H1 (cell line): ENCODE measurements at regions not wholly inside any gene's neighbourhood (a gene's known extent, or its start where the extent isn't known, plus 50 kb on each side); places are given as distances from the start of the nearest gene placed in this dataset.

Source experiments
- CBX8 ChIP-seq: fragments of 300-800, 300-1000 bp; sonication (generic); IDR thresholded peaks from 2 replicates; pipeline ENCODE4 v1.7.1; 2016; ENCODE audit warnings: low read depth, low read length, borderline replicate concordance
- CHD1 ChIP-seq: IDR thresholded peaks from 2 replicates; pipeline ENCODE4 v1.6.1; 2012; ENCODE audit warnings: low read depth, low read length, improper control_type of control experiment
- CTBP2 ChIP-seq: IDR thresholded peaks from 2 replicates; pipeline ENCODE4 v1.7.0; 2011; ENCODE audit warnings: borderline replicate concordance, mild to moderate bottlenecking, moderate library complexity, mixed read lengths, low read length; ENCODE audit not compliant: insufficient read depth, insufficient read length
- HDAC2 ChIP-seq, 2 experiments: fragments of 300-600 bp in 1 of 2; sonication (generic) in 1 of 2; IDR thresholded peaks; 2 replicates each; pipeline ENCODE4 v1.6.1; 2011 to 2012; ENCODE audit warnings: low read depth in 2 of 2, low read length in 2 of 2, mild to moderate bottlenecking in 2 of 2, moderate library complexity in 2 of 2, borderline replicate concordance in 1 of 2, inconsistent platforms in 1 of 2
- JUN ChIP-seq: IDR thresholded peaks from 2 replicates; pipeline ENCODE4 v1.6.1; 2011; ENCODE audit warnings: low read depth, mild to moderate bottlenecking, improper control_type of control experiment, low read length
- MAFK ChIP-seq: IDR thresholded peaks from 2 replicates; pipeline ENCODE4 v1.6.1; 2012; ENCODE audit warnings: low read depth, mild to moderate bottlenecking, improper control_type of control experiment, low read length
- NRF1 ChIP-seq: IDR thresholded peaks from 2 replicates; pipeline ENCODE4 v1.6.1; 2011; ENCODE audit warnings: mild to moderate bottlenecking, low read depth, low read length, improper control_type of control experiment
- POLR2A ChIP-seq, 2 experiments: IDR thresholded peaks; 1 replicate in 1 of 2; 2 replicates in 1 of 2; pipeline ENCODE4 v1.6.1; 2011; ENCODE audit warnings: low read depth in 2 of 2, low read length in 2 of 2, mild to moderate bottlenecking in 2 of 2; ENCODE audit errors: control extremely low read depth in 1 of 2
- POU5F1 ChIP-seq: IDR thresholded peaks from 2 replicates; pipeline ENCODE4 v1.6.1; 2011; ENCODE audit warnings: low read depth, mild to moderate bottlenecking, low read length, moderate library complexity
- RAD21 ChIP-seq, 2 experiments: IDR thresholded peaks in 1 of 2; conservative IDR thresholded peaks in 1 of 2; 2 replicates each; pipeline ENCODE4 v1.6.1; 2011; ENCODE audit warnings: low read depth in 2 of 2, low read length in 2 of 2, improper control_type of control experiment in 1 of 2, inconsistent platforms in 1 of 2, mild to moderate bottlenecking in 1 of 2, moderate library complexity in 1 of 2
- RNF2 ChIP-seq: fragments of 200-900, 300-1000 bp; sonication (generic); IDR thresholded peaks from 2 replicates; pipeline ENCODE4 v1.7.1; 2016; ENCODE audit warnings: borderline replicate concordance, low read depth, mild to moderate bottlenecking, antibody characterized with exemption, low read length; ENCODE audit not compliant: poor library complexity, severe bottlenecking; ENCODE audit errors: missing control alignments

DNA sequence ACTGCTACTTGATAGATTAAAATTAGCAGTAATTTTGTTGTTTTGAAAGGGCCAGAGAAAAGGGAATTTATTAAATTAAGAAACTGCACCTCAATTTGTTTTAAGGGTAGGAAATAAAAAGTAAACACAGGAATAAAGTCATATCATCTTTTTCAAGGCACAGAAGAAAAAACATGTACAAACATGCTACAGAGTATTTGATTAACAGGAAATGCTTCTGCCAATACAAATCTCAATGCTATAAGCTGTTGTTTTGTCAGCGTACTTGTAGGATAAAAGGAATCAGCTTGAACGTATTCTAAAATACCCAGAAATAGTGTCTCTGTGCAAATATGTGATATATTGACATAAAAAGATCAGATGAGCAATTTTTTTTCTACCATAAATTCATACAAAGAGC is 474.0 kb upstream of the MGAT4C start (continued):
- TF ChIP-seq MAFK = no peak
- no peak for TF ChIP-seq POU5F1
- TF ChIP-seq JUN = no peak
- TF ChIP-seq CBX8 = no peak
- no peak for TF ChIP-seq CTBP2
- TF ChIP-seq CHD1 = no peak
- TF ChIP-seq NRF1 = no peak
- TF ChIP-seq RAD21 (IDR thresholded peaks at IDR 0.05 in 1 of 2, conservative IDR thresholded peaks at IDR 0.05 in 1 of 2; ENCODE audit: low read depth in 2 of 2, low read length in 2 of 2) = no peak
- no peak for TF ChIP-seq POLR2A (IDR thresholded peaks at IDR 0.05; ENCODE audit: control extremely low read depth in 1 of 2, low read depth in 2 of 2, low read length in 2 of 2)
- TF ChIP-seq HDAC2 (IDR thresholded peaks at IDR 0.05; ENCODE audit: borderline replicate concordance in 1 of 2, low read depth in 2 of 2, low read length in 2 of 2) = no peak
- no peak for TF ChIP-seq RNF2
